Hepatocyte (in vitro differentiated cells): ENCODE measurements at regions not wholly inside any gene's neighbourhood (a gene's known extent, or its start where the extent isn't known, plus 50 kb on each side); places are given as distances from the start of the nearest gene placed in this dataset.

ENCODE experiments used
- DNase-seq: peaks from one replicate; pipeline ENCODE4 v3.0.0-alpha.2; 2016; ENCODE audit warnings: low spot score
- H2AFZ ChIP-seq: fragments of 200-600 bp; sonication (generic); 2 replicates; pipeline ENCODE4 v1.6.0; 2016; ENCODE audit warnings: antibody characterized with exemption, mild to moderate bottlenecking
- H3K27ac ChIP-seq: fragments of 200-600 bp; sonication (generic); 2 replicates; pipeline ENCODE4 v1.5.1; 2016; ENCODE audit warnings: mild to moderate bottlenecking
- H3K27me3 ChIP-seq: fragments of 200-600 bp; sonication (generic); 2 replicates; pipeline ENCODE4 v1.6.1; 2016
- H3K36me3 ChIP-seq: fragments of 200-600 bp; sonication (generic); replicated peaks from 2 replicates; pipeline ENCODE4 v1.5.1; 2016; ENCODE audit warnings: low read depth; ENCODE audit not compliant: insufficient read depth
- H3K4me1 ChIP-seq: fragments of 200-600 bp; sonication (generic); 2 replicates; pipeline ENCODE4 v1.5.1; 2016; ENCODE audit warnings: mild to moderate bottlenecking, moderate library complexity; ENCODE audit not compliant: insufficient read depth
- H3K4me2 ChIP-seq: fragments of 200-600 bp; sonication (generic); 2 replicates; pipeline ENCODE4 v1.6.0; 2016
- H3K4me3 ChIP-seq: fragments of 200-600 bp; sonication (generic); 2 replicates; pipeline ENCODE4 v1.5.1; 2016; ENCODE audit warnings: mild to moderate bottlenecking
- H3K79me2 ChIP-seq: fragments of 200-600 bp; sonication (generic); 2 replicates; pipeline ENCODE4 v1.6.0; 2017; ENCODE audit warnings: mild to moderate bottlenecking
- H3K9me2 ChIP-seq: fragments of 200-600 bp; sonication (generic); replicated peaks from 2 replicates; pipeline ENCODE4 v1.6.0; 2017; ENCODE audit warnings: mild to moderate bottlenecking; ENCODE audit not compliant: insufficient read depth
- H3K9me3 ChIP-seq: fragments of 200-600 bp; sonication (generic); 2 replicates; pipeline ENCODE4 v1.5.1; 2016; ENCODE audit warnings: low read depth, mild to moderate bottlenecking
- H4K20me1 ChIP-seq: fragments of 200-600 bp; sonication (generic); 2 replicates; pipeline ENCODE4 v1.6.0; 2016; ENCODE audit warnings: mild to moderate bottlenecking; ENCODE audit not compliant: insufficient read depth, poor library complexity, severe bottlenecking
- CTCF ChIP-seq: fragments of 200-600 bp; sonication (generic); IDR thresholded peaks from 2 replicates; pipeline ENCODE4 v1.5.1; 2016; ENCODE audit warnings: antibody characterized with exemption, mild to moderate bottlenecking; ENCODE audit not compliant: poor library complexity
- EZH2 ChIP-seq: fragments of 200-600 bp; sonication (generic); IDR thresholded peaks from 2 replicates; pipeline ENCODE4 v1.6.1; 2016; ENCODE audit warnings: antibody characterized with exemption, mild to moderate bottlenecking, borderline replicate concordance
- EZH2phosphoT487 ChIP-seq: fragments of 200-600 bp; sonication (generic); IDR thresholded peaks from one replicate; pipeline ENCODE4 v1.6.1; 2018; ENCODE audit warnings: antibody characterized with exemption, mild to moderate bottlenecking, low read depth, moderate library complexity; ENCODE audit not compliant: unreplicated experiment, severe bottlenecking
- WGBS: methylation state at CpG from one replicate; pipeline ENCODE4 v1.1.6; 2016; ENCODE audit warnings: low lambda C conversion rate; ENCODE audit errors: missing lambda C conversion rate; 5-methylcytosine and 5-hydroxymethylcytosine counted together

DNA sequence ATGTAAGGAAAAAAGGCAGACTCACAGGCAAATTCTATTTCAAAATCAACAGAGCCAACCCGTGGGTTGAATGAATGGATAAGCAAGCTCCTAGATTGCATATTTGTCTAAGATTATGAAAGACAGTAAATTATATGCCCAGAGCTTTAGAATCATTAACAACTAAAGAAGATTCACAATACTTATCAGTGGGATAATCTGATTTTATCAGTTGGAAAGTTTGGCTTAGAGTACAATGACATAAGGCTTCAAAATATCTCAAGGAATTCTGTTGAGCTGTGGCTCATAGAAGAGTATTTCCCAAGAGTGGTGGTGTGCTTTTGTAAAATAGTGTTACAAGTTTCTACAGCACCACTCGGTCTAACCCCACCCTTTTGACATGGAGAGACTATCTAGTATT is 85.5 kb downstream of the ADAMTS1 start:
- 74% methylated on average over 2 of the region's 2 CpGs for WGBS
- H3K27me3 ChIP-seq: no peaks in the 10 kb centered on the region
- H3K4me2 ChIP-seq: no peak overlapping the region
- no peaks in the 10 kb centered on the region for H4K20me1 ChIP-seq
- no peaks in the 10 kb centered on the region for H3K36me3 ChIP-seq
- no peak overlapping the region for H3K4me3 ChIP-seq
- DNase-seq: no peak
- H3K9me2 ChIP-seq: no peaks in the 10 kb centered on the region
- TF ChIP-seq CTCF (no peak), EZH2 (no peak), EZH2phosphoT487 (no peak)
- no peaks in the 10 kb centered on the region for H3K4me1 ChIP-seq
- no peaks in the 10 kb centered on the region for H3K9me3 ChIP-seq
- no peaks in the 10 kb centered on the region for H3K79me2 ChIP-seq
- no peak overlapping the region for H2AFZ ChIP-seq
- no peak overlapping the region for H3K27ac ChIP-seq

- H2AFZ ChIP-seq: no peak overlapping the region
- no peaks in the 10 kb centered on the region for H3K9me2 ChIP-seq
- no peaks in the 10 kb centered on the region for H3K9me3 ChIP-seq
- H3K4me3 ChIP-seq: no peak overlapping the region
- H3K4me1 ChIP-seq: no peaks in the 10 kb centered on the region
- WGBS: 82% methylated on average over 3 of the region's 3 CpGs
- no peaks in the 10 kb centered on the region for H4K20me1 ChIP-seq
- H3K79me2 ChIP-seq: no peaks in the 10 kb centered on the region
- no peak for DNase-seq
- H3K4me2 ChIP-seq: no peak overlapping the region
- H3K27me3 ChIP-seq: no peaks in the 10 kb centered on the region
- TF ChIP-seq EZH2: no peak
- no peak for TF ChIP-seq EZH2phosphoT487
- no peak for TF ChIP-seq CTCF
- H3K27ac ChIP-seq: no peak overlapping the region
- H3K36me3 ChIP-seq: no peaks in the 10 kb centered on the region
These were observed 86.9 kb downstream of the ADAMTS1 start for GRCh38 chr21:26758083-26758880.

GRCh38 chr21:26756491-26757159 is 88.6 kb downstream of the ADAMTS1 start:
- Histone ChIP-seq H3K4me1 (no peaks in the 10 kb centered on the region), H3K36me3 (no peaks in the 10 kb centered on the region), H3K27me3 (no peaks in the 10 kb centered on the region), H3K79me2 (no peaks in the 10 kb centered on the region), H3K4me2 (no peak overlapping the region), H3K27ac (no peak overlapping the region), H4K20me1 (no peaks in the 10 kb centered on the region), H2AFZ (no peak overlapping the region), H3K9me2 (no peaks in the 10 kb centered on the region), H3K4me3 (no peak overlapping the region), H3K9me3 (no peaks in the 10 kb centered on the region)
- 96% methylated on average over 3 of the region's 3 CpGs for WGBS
- DNase-seq: no peak
- TF ChIP-seq EZH2: no peak
- TF ChIP-seq CTCF: no peak
- no peak for TF ChIP-seq EZH2phosphoT487
